Trophoblast cell (in vitro differentiated cells and primary cell): ENCODE measurements at regions not wholly inside any gene's neighbourhood (a gene's known extent, or its start where the extent isn't known, plus 50 kb on each side); places are given as distances from the start of the nearest gene placed in this dataset.

Experiments
- DNase-seq, 2 donors: peaks; one replicate each; pipeline ENCODE4 v3.0.0-alpha.2; 2016
- H2AFZ ChIP-seq: 2 replicates; pipeline ENCODE4 v1.6.1; 2013; ENCODE audit warnings: low read length, moderate library complexity, mild to moderate bottlenecking; ENCODE audit not compliant: insufficient read depth, poor library complexity
- H2AK5ac ChIP-seq: 2 replicates; pipeline ENCODE4 v1.6.1; 2013; ENCODE audit warnings: mild to moderate bottlenecking, low read length
- H2BK120ac ChIP-seq: 2 replicates; pipeline ENCODE4 v1.6.1; 2013; ENCODE audit warnings: low read length, mild to moderate bottlenecking, moderate library complexity; ENCODE audit not compliant: insufficient read depth, poor library complexity
- H2BK12ac ChIP-seq: 2 replicates; pipeline ENCODE4 v1.6.1; 2013; ENCODE audit warnings: mild to moderate bottlenecking, low read length, moderate library complexity
- H2BK5ac ChIP-seq: 2 replicates; pipeline ENCODE4 v1.6.1; 2013; ENCODE audit warnings: low read length, low read depth, moderate library complexity, mild to moderate bottlenecking; ENCODE audit not compliant: poor library complexity
- H3K14ac ChIP-seq: 2 replicates; pipeline ENCODE4 v1.6.1; 2013; ENCODE audit warnings: mild to moderate bottlenecking, low read length
- H3K18ac ChIP-seq: 2 replicates; pipeline ENCODE4 v1.6.1; 2013; ENCODE audit warnings: mild to moderate bottlenecking, low read length
- H3K23ac ChIP-seq: 2 replicates; pipeline ENCODE4 v1.6.1; 2013; ENCODE audit warnings: low read length
- H3K27ac ChIP-seq: 2 replicates; pipeline ENCODE4 v1.5.1; 2013; ENCODE audit warnings: low read depth, mild to moderate bottlenecking, inconsistent platforms, low read length, moderate library complexity
- H3K27me3 ChIP-seq: 2 replicates; pipeline ENCODE4 v1.6.1; 2013; ENCODE audit warnings: inconsistent platforms, mild to moderate bottlenecking, low read length, moderate library complexity; ENCODE audit not compliant: insufficient read depth
- H3K36me3 ChIP-seq, 2 experiments: 1 replicate in 1 of 2; 2 replicates in 1 of 2; pipeline ENCODE4 v1.6.1; 2013; ENCODE audit warnings: low read length in 2 of 2, mild to moderate bottlenecking in 2 of 2, moderate library complexity in 1 of 2; ENCODE audit not compliant: insufficient read depth in 2 of 2, control insufficient read depth in 1 of 2
- H3K4ac ChIP-seq: 2 replicates; pipeline ENCODE4 v1.6.1; 2013; ENCODE audit warnings: low read depth, mild to moderate bottlenecking, low read length, moderate library complexity
- H3K4me1 ChIP-seq, 2 experiments: 1 replicate in 1 of 2; 2 replicates in 1 of 2; pipeline ENCODE4 v1.6.1; 2013; ENCODE audit warnings: low read length in 2 of 2, mild to moderate bottlenecking in 2 of 2, moderate library complexity in 1 of 2; ENCODE audit not compliant: insufficient read depth in 2 of 2, control insufficient read depth in 1 of 2
- H3K4me2 ChIP-seq: 2 replicates; pipeline ENCODE4 v1.6.1; 2013; ENCODE audit warnings: inconsistent platforms, mild to moderate bottlenecking, low read length, moderate library complexity
- H3K4me3 ChIP-seq: 2 replicates; pipeline ENCODE4 v1.5.1; 2013; ENCODE audit warnings: mild to moderate bottlenecking, low read depth, low read length, inconsistent platforms
- H3K79me1 ChIP-seq: one replicate; pipeline ENCODE4 v1.6.1; 2013; ENCODE audit warnings: low read length
- H3K79me2 ChIP-seq: 2 replicates; pipeline ENCODE4 v1.6.1; 2013; ENCODE audit warnings: low read length, mild to moderate bottlenecking; ENCODE audit not compliant: control insufficient read depth, insufficient read depth, poor library complexity
- H3K9ac ChIP-seq: 2 replicates; pipeline ENCODE4 v1.6.1; 2013; ENCODE audit warnings: mild to moderate bottlenecking, low read length
- H3K9me3 ChIP-seq: 2 replicates; pipeline ENCODE4 v1.6.1; 2013; ENCODE audit warnings: low read depth, mild to moderate bottlenecking, control low read depth, inconsistent platforms, low read length; ENCODE audit not compliant: insufficient read depth
- H4K12ac ChIP-seq: 2 replicates; pipeline ENCODE4 v1.6.1; 2013; ENCODE audit warnings: low read depth, mild to moderate bottlenecking, low read length, moderate library complexity
- H4K8ac ChIP-seq: 2 replicates; pipeline ENCODE4 v1.6.1; 2013; ENCODE audit warnings: low read depth, mild to moderate bottlenecking, low read length, moderate library complexity
- H4K91ac ChIP-seq: one replicate; pipeline ENCODE4 v1.6.1; 2013; ENCODE audit warnings: low read depth, mild to moderate bottlenecking, low read length, moderate library complexity
- WGBS: extraction: QIAGEN DNeasy Blood & Tissue Kit; methylation state at CpG from one replicate; pipeline ENCODE4 v1.1.7; 2013; ENCODE audit warnings: missing lambda C conversion rate; ENCODE audit not compliant: insufficient read length, insufficient coverage; ENCODE audit errors: extremely low coverage; 5-methylcytosine and 5-hydroxymethylcytosine counted together

GRCh38 chr17:74002241-74002640, 201.2 kb upstream of the RPL38 start:
- H3K4me3 ChIP-seq: no peak overlapping the region
- H3K18ac ChIP-seq: no peak overlapping the region
- no peak overlapping the region for H3K23ac ChIP-seq
- H3K9ac ChIP-seq: no peak overlapping the region
- H2BK120ac ChIP-seq: no peak overlapping the region
- no peak overlapping the region for H4K8ac ChIP-seq
- no peak overlapping the region for H3K27ac ChIP-seq
- no peaks in the 10 kb centered on the region for H3K27me3 ChIP-seq
- H2AFZ ChIP-seq: no peak overlapping the region
- H3K79me2 ChIP-seq: no peaks in the 10 kb centered on the region
- no peak overlapping the region for H2BK5ac ChIP-seq
- no peaks in the 10 kb centered on the region for H3K4me1 ChIP-seq
- H3K4me2 ChIP-seq: no peak overlapping the region
- WGBS: no CpG with 5 or more reads among the region's 5 CpGs
- H3K14ac ChIP-seq: no peak overlapping the region
- H2BK12ac ChIP-seq: no peak overlapping the region
- H3K79me1 ChIP-seq: no peaks in the 10 kb centered on the region
- no peak for DNase-seq
- no peak overlapping the region for H2AK5ac ChIP-seq
- H3K4ac ChIP-seq: no peak overlapping the region
- H4K91ac ChIP-seq: no peak overlapping the region
- no peaks in the 10 kb centered on the region for H3K36me3 ChIP-seq
- no peaks in the 10 kb centered on the region for H3K9me3 ChIP-seq
- no peak overlapping the region for H4K12ac ChIP-seq

- Histone ChIP-seq H3K27ac (no peak overlapping the region), H3K4me2 (no peak overlapping the region), H3K79me1 (no peaks in the 10 kb centered on the region), H3K36me3 (no peaks in the 10 kb centered on the region), H3K27me3 (no peaks in the 10 kb centered on the region), H3K4me3 (no peak overlapping the region), H3K9ac (no peak overlapping the region), H4K8ac (no peak overlapping the region), H3K23ac (no peak overlapping the region), H3K4me1 (no peaks in the 10 kb centered on the region), H4K12ac (no peak overlapping the region), H3K18ac (no peak overlapping the region), H2BK120ac (no peak overlapping the region), H3K4ac (no peak overlapping the region), H2AK5ac (no peak overlapping the region), H2AFZ (no peak overlapping the region), H4K91ac (no peak overlapping the region), H3K79me2 (no peaks in the 10 kb centered on the region), H3K9me3 (no peaks in the 10 kb centered on the region), H2BK12ac (no peak overlapping the region), H2BK5ac (no peak overlapping the region), H3K14ac (no peak overlapping the region)
- no CpG with 5 or more reads among the region's 7 CpGs for WGBS
- DNase-seq: no peak
Measured at GRCh38 chr17:74004056-74004455, 199.4 kb upstream of the RPL38 start.

DNA sequence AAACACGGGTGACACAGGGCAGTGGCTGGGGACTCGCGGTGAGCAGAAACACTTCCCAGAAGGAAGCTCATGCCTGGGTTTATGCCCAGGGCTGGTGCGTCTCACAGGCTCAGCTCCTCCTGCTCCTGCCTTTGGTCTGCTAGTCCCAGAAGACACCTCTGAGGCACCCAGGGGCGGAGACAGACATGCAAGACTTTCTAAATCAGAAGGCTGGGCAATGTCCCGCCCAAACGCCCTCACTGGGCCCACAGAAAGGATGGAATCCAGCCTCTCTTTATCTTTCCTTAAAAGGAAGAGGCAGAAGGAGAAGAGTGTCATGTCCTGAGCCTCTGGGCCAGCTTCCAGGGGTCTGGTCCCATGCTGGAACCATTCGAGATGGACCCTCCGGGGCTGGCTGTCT, 197.7 kb upstream of the RPL38 start:
- no peak overlapping the region for H3K23ac ChIP-seq
- no peaks in the 10 kb centered on the region for H3K9me3 ChIP-seq
- H3K4ac ChIP-seq: no peak overlapping the region
- no peaks in the 10 kb centered on the region for H3K79me1 ChIP-seq
- H3K18ac ChIP-seq: no peak overlapping the region
- no peak overlapping the region for H3K4me3 ChIP-seq
- no peak overlapping the region for H2BK5ac ChIP-seq
- no peak overlapping the region for H2BK120ac ChIP-seq
- no peak overlapping the region for H2AFZ ChIP-seq
- H2AK5ac ChIP-seq: no peak overlapping the region
- no peak overlapping the region for H4K91ac ChIP-seq
- no peak overlapping the region for H3K9ac ChIP-seq
- H3K36me3 ChIP-seq: no peaks in the 10 kb centered on the region
- H3K79me2 ChIP-seq: no peaks in the 10 kb centered on the region
- no peak overlapping the region for H4K12ac ChIP-seq
- no peak overlapping the region for H2BK12ac ChIP-seq
- no peak overlapping the region for H3K4me2 ChIP-seq
- no peak overlapping the region for H3K14ac ChIP-seq
- DNase-seq: no peak
- no peaks in the 10 kb centered on the region for H3K27me3 ChIP-seq
- H4K8ac ChIP-seq: no peak overlapping the region
- H3K27ac ChIP-seq: no peak overlapping the region
- no CpG with 5 or more reads among the region's 9 CpGs for WGBS
- no peaks in the 10 kb centered on the region for H3K4me1 ChIP-seq

GRCh38 chr17:74006371-74006770, 197.1 kb upstream of the RPL38 start:
- Histone ChIP-seq H3K4ac (no peak overlapping the region), H3K4me3 (no peak overlapping the region), H3K79me2 (no peaks in the 10 kb centered on the region), H2BK5ac (no peak overlapping the region), H3K36me3 (no peaks in the 10 kb centered on the region), H3K9ac (no peak overlapping the region), H2BK120ac (no peak overlapping the region), H3K79me1 (no peaks in the 10 kb centered on the region), H3K4me1 (no peaks in the 10 kb centered on the region), H2BK12ac (no peak overlapping the region), H4K12ac (no peak overlapping the region), H4K8ac (no peak overlapping the region), H3K14ac (no peak overlapping the region), H2AK5ac (no peak overlapping the region), H3K4me2 (no peak overlapping the region), H3K27me3 (no peaks in the 10 kb centered on the region), H3K9me3 (no peaks in the 10 kb centered on the region), H3K27ac (no peak overlapping the region), H4K91ac (no peak overlapping the region), H3K23ac (no peak overlapping the region), H3K18ac (no peak overlapping the region), H2AFZ (no peak overlapping the region)
- no peak for DNase-seq
- no CpG with 5 or more reads among the region's 8 CpGs for WGBS
